DOHH2 (cell line): ENCODE measurements at regions not wholly inside any gene's neighbourhood (a gene's known extent, or its start where the extent isn't known, plus 50 kb on each side); places are given as distances from the start of the nearest gene placed in this dataset.

Source experiments
- CTCF ChIP-seq: fragments of 200-600 bp; sonication (generic); IDR thresholded peaks from one replicate; pipeline ENCODE4 v1.5.1; 2014; ENCODE audit warnings: antibody characterized with exemption, mild to moderate bottlenecking, low read depth, low read length; ENCODE audit not compliant: poor library complexity, severe bottlenecking
- EZH2phosphoT487 ChIP-seq: fragments of 200-600 bp; sonication (generic); IDR thresholded peaks from 2 replicates; pipeline ENCODE4 v1.6.1; 2017; ENCODE audit warnings: borderline replicate concordance, mild to moderate bottlenecking, antibody characterized with exemption, low read length, moderate library complexity, mixed read lengths

GRCh38 chr4:38454284-38454683 is 209.7 kb upstream of the KLF3 start:
- TF ChIP-seq CTCF: no peak
- no peak for TF ChIP-seq EZH2phosphoT487
